Parathyroid adenoma (tissue), 2 donors: ENCODE measurements at regions not wholly inside any gene's neighbourhood (a gene's known extent, or its start where the extent isn't known, plus 50 kb on each side); places are given as distances from the start of the nearest gene placed in this dataset.

Experiments
- H2AFZ ChIP-seq: fragments of 300-600 bp; sonication (generic); one replicate; pipeline ENCODE4 v1.7.0; 2017; ENCODE audit warnings: antibody characterized with exemption, mild to moderate bottlenecking
- H3K27ac ChIP-seq: fragments of 300-600 bp; sonication (generic); one replicate; pipeline ENCODE4 v1.7.0; 2017
- H3K27me3 ChIP-seq: fragments of 300-600 bp; sonication (generic); one replicate; pipeline ENCODE4 v1.7.0; 2017; ENCODE audit warnings: low read length; ENCODE audit not compliant: control insufficient read depth, insufficient read depth
- H3K36me3 ChIP-seq: fragments of 300-600 bp; sonication (generic); one replicate; pipeline ENCODE4 v1.7.0; 2017; ENCODE audit warnings: low read length; ENCODE audit not compliant: control insufficient read depth, insufficient read depth
- H3K4me1 ChIP-seq: fragments of 300-600 bp; sonication (generic); one replicate; pipeline ENCODE4 v1.7.0; 2017; ENCODE audit warnings: control low read depth
- H3K4me2 ChIP-seq: fragments of 300-600 bp; sonication (generic); one replicate; pipeline ENCODE4 v1.7.0; 2017; ENCODE audit warnings: low read length
- H3K4me3 ChIP-seq: fragments of 300-600 bp; sonication (generic); one replicate; pipeline ENCODE4 v1.7.0; 2017; ENCODE audit warnings: low read depth, low read length
- H3K79me2 ChIP-seq: fragments of 300-600 bp; sonication (generic); one replicate; pipeline ENCODE4 v1.7.0; 2017; ENCODE audit warnings: control low read depth
- H3K9ac ChIP-seq: fragments of 300-600 bp; sonication (generic); one replicate; pipeline ENCODE4 v1.7.0; 2017; ENCODE audit warnings: mild to moderate bottlenecking
- H3K9me3 ChIP-seq: fragments of 300-600 bp; sonication (generic); one replicate; pipeline ENCODE4 v1.7.0; 2017; ENCODE audit warnings: low read length; ENCODE audit not compliant: control insufficient read depth
- TF ChIP-seq, protein P1 (sequence below): fragments of 300-600 bp; sonication (generic); IDR thresholded peaks from one replicate; pipeline ENCODE4 v1.7.0; 2017; ENCODE audit warnings: antibody characterized with exemption, mild to moderate bottlenecking
- donor health status: primary hyperparathyroidism.

DNA sequence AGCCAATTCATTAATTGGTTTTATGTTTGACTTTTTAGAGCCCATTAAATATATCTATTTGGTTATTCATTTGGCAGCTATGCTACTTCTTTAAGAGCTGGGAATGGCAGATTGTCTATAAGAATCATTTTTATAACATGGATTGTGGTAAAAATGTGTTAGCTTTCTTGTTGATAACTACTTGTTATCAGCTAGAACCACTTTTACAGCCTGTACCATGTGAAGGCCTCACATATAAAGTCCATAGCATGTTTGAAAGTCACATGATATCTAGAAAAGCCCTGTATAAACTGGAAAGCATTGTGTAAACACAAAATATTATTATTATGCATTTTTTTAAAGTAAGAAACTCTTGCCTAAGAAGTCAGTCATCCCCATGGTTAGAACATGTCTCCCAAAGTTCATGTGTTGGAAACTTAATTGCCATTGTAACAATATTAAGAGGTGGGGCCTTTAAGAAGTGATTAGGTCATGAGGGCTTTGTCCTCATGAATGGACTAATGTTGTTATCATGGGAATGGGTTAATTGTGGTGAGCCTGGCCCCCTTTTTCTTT lies 110.9 kb upstream of the BMP2K start:
- Histone ChIP-seq H3K27ac (no peak overlapping the region), H2AFZ (no peak overlapping the region), H3K79me2 (no peaks in the 10 kb centered on the region), H3K9ac (no peak overlapping the region), H3K4me1 (no peaks in the 10 kb centered on the region), H3K4me3 (no peak overlapping the region), H3K9me3 (no peaks in the 10 kb centered on the region), H3K27me3 (no peaks in the 10 kb centered on the region), H3K36me3 (no peaks in the 10 kb centered on the region), H3K4me2 (no peak overlapping the region)
- TF ChIP-seq, protein P1, sequence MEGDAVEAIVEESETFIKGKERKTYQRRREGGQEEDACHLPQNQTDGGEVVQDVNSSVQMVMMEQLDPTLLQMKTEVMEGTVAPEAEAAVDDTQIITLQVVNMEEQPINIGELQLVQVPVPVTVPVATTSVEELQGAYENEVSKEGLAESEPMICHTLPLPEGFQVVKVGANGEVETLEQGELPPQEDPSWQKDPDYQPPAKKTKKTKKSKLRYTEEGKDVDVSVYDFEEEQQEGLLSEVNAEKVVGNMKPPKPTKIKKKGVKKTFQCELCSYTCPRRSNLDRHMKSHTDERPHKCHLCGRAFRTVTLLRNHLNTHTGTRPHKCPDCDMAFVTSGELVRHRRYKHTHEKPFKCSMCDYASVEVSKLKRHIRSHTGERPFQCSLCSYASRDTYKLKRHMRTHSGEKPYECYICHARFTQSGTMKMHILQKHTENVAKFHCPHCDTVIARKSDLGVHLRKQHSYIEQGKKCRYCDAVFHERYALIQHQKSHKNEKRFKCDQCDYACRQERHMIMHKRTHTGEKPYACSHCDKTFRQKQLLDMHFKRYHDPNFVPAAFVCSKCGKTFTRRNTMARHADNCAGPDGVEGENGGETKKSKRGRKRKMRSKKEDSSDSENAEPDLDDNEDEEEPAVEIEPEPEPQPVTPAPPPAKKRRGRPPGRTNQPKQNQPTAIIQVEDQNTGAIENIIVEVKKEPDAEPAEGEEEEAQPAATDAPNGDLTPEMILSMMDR, result no peak

- no peak overlapping the region for H3K4me3 ChIP-seq
- TF ChIP-seq, protein P1, result no peak
- H2AFZ ChIP-seq, result no peak overlapping the region
- H3K36me3 ChIP-seq, result no peaks in the 10 kb centered on the region
- no peaks in the 10 kb centered on the region for H3K27me3 ChIP-seq
- H3K27ac ChIP-seq, result no peak overlapping the region
- no peaks in the 10 kb centered on the region for H3K9me3 ChIP-seq
- H3K9ac ChIP-seq, result no peak overlapping the region
- no peak overlapping the region for H3K4me2 ChIP-seq
- no peaks in the 10 kb centered on the region for H3K79me2 ChIP-seq
- no peaks in the 10 kb centered on the region for H3K4me1 ChIP-seq
Observed at GRCh38 chr4:78666830-78667258, 109.3 kb upstream of the BMP2K start.

- Histone ChIP-seq H3K79me2 (no peaks in the 10 kb centered on the region), H3K9ac (no peak overlapping the region), H3K4me2 (no peak overlapping the region), H3K9me3 (no peaks in the 10 kb centered on the region), H2AFZ (no peak overlapping the region), H3K27me3 (no peaks in the 10 kb centered on the region), H3K4me1 (no peaks in the 10 kb centered on the region), H3K4me3 (no peak overlapping the region), H3K36me3 (no peaks in the 10 kb centered on the region), H3K27ac (no peak overlapping the region)
- TF ChIP-seq, protein P1, result no peak
Observed at GRCh38 chr4:78667325-78667724, 108.8 kb upstream of the BMP2K start.

- H3K36me3 ChIP-seq, result no peaks in the 10 kb centered on the region
- no peak overlapping the region for H3K4me3 ChIP-seq
- no peaks in the 10 kb centered on the region for H3K27me3 ChIP-seq
- no peaks in the 10 kb centered on the region for H3K79me2 ChIP-seq
- no peak overlapping the region for H2AFZ ChIP-seq
- H3K27ac ChIP-seq, result no peak overlapping the region
- H3K4me2 ChIP-seq, result no peak overlapping the region
- H3K9me3 ChIP-seq, result no peaks in the 10 kb centered on the region
- no peaks in the 10 kb centered on the region for H3K4me1 ChIP-seq
- H3K9ac ChIP-seq, result no peak overlapping the region
- TF ChIP-seq, protein P1, result no peak
Observed at GRCh38 chr4:78667764-78668163, 108.4 kb upstream of the BMP2K start.

DNA sequence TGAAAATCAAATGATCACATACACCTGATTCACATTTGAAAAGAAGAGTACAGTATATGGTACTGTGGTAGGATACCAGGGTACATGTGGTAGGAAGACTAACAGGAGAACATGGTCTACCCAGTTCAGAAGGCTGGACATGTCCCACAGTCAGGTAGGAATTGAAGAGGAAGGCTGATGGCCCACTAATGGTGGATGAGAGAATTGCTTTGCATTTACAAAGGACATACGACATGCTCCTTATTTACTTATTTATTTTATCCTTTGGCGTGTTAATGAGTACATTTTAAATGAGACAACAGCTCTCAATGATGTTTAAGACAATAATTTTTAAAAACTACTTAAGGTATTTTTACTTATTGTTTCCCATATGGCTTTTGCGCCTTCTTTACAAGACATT lies 106.7 kb upstream of the BMP2K start:
- no peaks in the 10 kb centered on the region for H3K27me3 ChIP-seq
- no peak overlapping the region for H3K27ac ChIP-seq
- no peaks in the 10 kb centered on the region for H3K4me1 ChIP-seq
- H2AFZ ChIP-seq, result no peak overlapping the region
- H3K79me2 ChIP-seq, result no peaks in the 10 kb centered on the region
- H3K36me3 ChIP-seq, result no peaks in the 10 kb centered on the region
- H3K9ac ChIP-seq, result no peak overlapping the region
- TF ChIP-seq, protein P1, result no peak
- H3K4me3 ChIP-seq, result no peak overlapping the region
- H3K4me2 ChIP-seq, result no peak overlapping the region
- H3K9me3 ChIP-seq, result no peaks in the 10 kb centered on the region
